ENCODE measurements at regions not wholly inside any gene's neighbourhood (a gene's known extent, or its start where the extent isn't known, plus 50 kb on each side); places are given as distances from the start of the nearest gene placed in this dataset.

DNA sequence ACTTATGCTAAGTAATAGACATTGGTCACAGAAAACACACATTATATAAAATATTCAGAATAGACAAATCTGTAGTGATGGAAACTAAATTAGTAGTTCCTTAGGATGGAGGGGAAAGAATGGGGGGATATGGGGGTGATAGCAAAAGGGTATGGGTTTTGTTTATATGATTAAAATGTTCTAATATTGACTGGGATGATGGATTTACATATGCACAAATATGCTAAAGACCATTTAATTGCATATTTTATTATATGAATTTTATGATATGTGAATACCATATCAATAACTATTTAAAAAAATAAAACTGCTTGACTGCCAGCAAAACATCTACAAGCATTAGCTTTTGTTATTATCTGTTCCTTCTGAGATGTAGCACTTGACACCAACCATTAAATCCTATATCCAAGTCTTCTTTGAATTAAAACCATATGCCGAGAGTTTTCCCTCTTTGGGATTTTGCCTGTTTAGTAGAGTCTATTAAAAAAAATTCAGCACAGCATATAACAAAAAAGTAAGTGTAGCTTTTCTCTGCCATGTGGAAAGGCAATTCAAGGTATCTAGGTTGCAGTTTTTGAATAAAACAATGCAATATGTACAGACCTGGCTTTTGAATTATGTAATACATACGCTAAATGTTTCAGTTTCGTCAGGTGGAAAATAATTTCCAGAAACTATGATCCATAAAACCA lies 2584.1 kb upstream of the PCDH20 start:
- TF ChIP-seq, protein P1, sequence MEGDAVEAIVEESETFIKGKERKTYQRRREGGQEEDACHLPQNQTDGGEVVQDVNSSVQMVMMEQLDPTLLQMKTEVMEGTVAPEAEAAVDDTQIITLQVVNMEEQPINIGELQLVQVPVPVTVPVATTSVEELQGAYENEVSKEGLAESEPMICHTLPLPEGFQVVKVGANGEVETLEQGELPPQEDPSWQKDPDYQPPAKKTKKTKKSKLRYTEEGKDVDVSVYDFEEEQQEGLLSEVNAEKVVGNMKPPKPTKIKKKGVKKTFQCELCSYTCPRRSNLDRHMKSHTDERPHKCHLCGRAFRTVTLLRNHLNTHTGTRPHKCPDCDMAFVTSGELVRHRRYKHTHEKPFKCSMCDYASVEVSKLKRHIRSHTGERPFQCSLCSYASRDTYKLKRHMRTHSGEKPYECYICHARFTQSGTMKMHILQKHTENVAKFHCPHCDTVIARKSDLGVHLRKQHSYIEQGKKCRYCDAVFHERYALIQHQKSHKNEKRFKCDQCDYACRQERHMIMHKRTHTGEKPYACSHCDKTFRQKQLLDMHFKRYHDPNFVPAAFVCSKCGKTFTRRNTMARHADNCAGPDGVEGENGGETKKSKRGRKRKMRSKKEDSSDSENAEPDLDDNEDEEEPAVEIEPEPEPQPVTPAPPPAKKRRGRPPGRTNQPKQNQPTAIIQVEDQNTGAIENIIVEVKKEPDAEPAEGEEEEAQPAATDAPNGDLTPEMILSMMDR (conservative IDR thresholded peaks at IDR 0.05; ENCODE audit: low read length), result no peak
- TF ChIP-seq EZH2phosphoT487 (IDR thresholded peaks at IDR 0.05; ENCODE audit: borderline replicate concordance), result no peak

All from Loucy (cell line).